ENCODE measurements at regions not wholly inside any gene's neighbourhood (a gene's known extent, or its start where the extent isn't known, plus 50 kb on each side); places are given as distances from the start of the nearest gene placed in this dataset.
A peak's percentile ranks its signal among the peaks of the same experiment; 100 is the strongest.

- WGBS (ENCODE audit: insufficient coverage, low coverage, missing lambda C conversion rate), result 2% methylated on average over 12 of the region's 13 CpGs
- no peaks in the 10 kb centered on the region for H3K36me3 ChIP-seq (ENCODE audit: control insufficient read depth, insufficient read depth, low read length)
- H3K4me3 ChIP-seq, result no peak overlapping the region
- in situ Hi-C loops (cut with MboI), result loop anchor here (5.0 kb wide), 1 partner anchor 1228 kb away; no protein-coding TSS in a partner anchor
- POLR2A ChIA-PET, result interaction anchor here (0.5 to 1.1 kb wide), 2 partner anchors 13 to 44 kb away, joined by 3 read pairs; no protein-coding TSS in a partner anchor
- no peaks in the 10 kb centered on the region for H3K4me1 ChIP-seq (replicated peaks in 1 of 2; ENCODE audit: control insufficient read depth in 2 of 2, insufficient read depth in 2 of 2, low read length in 2 of 2)
- no peak for TF ChIP-seq ZBTB33 (CRISPR knock-in tag; IDR thresholded peaks at IDR 0.05)
- TF ChIP-seq CAMTA2 (CRISPR knock-in tag; conservative IDR thresholded peaks at IDR 0.05), result no peak
- no peak for TF ChIP-seq ZNF280A (IDR thresholded peaks at IDR 0.05; ENCODE audit: low read depth, partially characterized antibody)
- TF ChIP-seq FUS (optimal IDR thresholded peaks at IDR 0.05; ENCODE audit: low read depth, low read length), result no peak
- no peak for TF ChIP-seq ZNF175 (CRISPR knock-in tag; IDR thresholded peaks at IDR 0.05; ENCODE audit: low read depth)
- no peak for TF ChIP-seq POLR2A (conservative IDR thresholded peaks at IDR 0.05)
- TF ChIP-seq MAFK (IDR thresholded peaks at IDR 0.05; ENCODE audit: low read length), result no peak
- TF ChIP-seq RB1 (IDR thresholded peaks at IDR 0.05; ENCODE audit: low read depth), result no peak
- TF ChIP-seq ARID3A (IDR thresholded peaks at IDR 0.05; ENCODE audit: borderline replicate concordance, low read depth, low read length), result no peak
- no peak for TF ChIP-seq GATAD2B (IDR thresholded peaks at IDR 0.05; ENCODE audit: borderline replicate concordance)
- peaks cover 0 to 8% of the 10 kb centered on the region in 2 experiments; a peak in 2 of 5 replicates for H3K27me3 ChIP-seq (ENCODE audit: control insufficient read depth in 2 of 2, insufficient read depth in 2 of 2, low read length in 2 of 2)
- H3K4me2 ChIP-seq (ENCODE audit: insufficient read depth, low read length), result no peak overlapping the region
- BruUV-seq (replicated peaks), result no TSS peak
- H3K79me2 ChIP-seq (ENCODE audit: control insufficient read depth, insufficient read depth, low read length), result no peaks in the 10 kb centered on the region
- ATAC-seq (peak; percentile 51; the same call in 2 of the 3 replicates), DNase-seq (ENCODE audit: extremely low read depth in 1 of 4, low spot score in 3 of 4) (no peak), FAIRE-seq (no peak)
- H2AFZ ChIP-seq (ENCODE audit: low read depth, low read length), result no peak overlapping the region
- H4K20me1 ChIP-seq (replicated peaks; ENCODE audit: control insufficient read depth, insufficient read depth, low read length), result 0 out of 2 replicates have a peak, but pooled peaks cover 4% of the 10 kb centered on the region
- no peak overlapping the region for H3K9ac ChIP-seq (ENCODE audit: insufficient read depth in 1 of 2, low read depth in 2 of 2, low read length in 2 of 2)
- no peaks in the 10 kb centered on the region for H3K9me1 ChIP-seq (ENCODE audit: control insufficient read depth, insufficient read depth, low read length)
- H3K9me3 ChIP-seq (replicated peaks; ENCODE audit: control insufficient read depth, insufficient read depth, low read depth, low read length), result no peaks in the 10 kb centered on the region
- no peak overlapping the region for H3K27ac ChIP-seq (ENCODE audit: extremely low read depth, low read depth, low read length)
- intact Hi-C loops (cut with micrococcal nuclease), result no loop called here
- CTCF ChIA-PET (ENCODE audit: low intra/inter-chr PET ratio), result no interaction called here
Measured at GRCh38 chr2:129929321-129930290, 49.9 kb upstream of the RAB6C start.
